GM21390 (cell line): ENCODE measurements at regions not wholly inside any gene's neighbourhood (a gene's known extent, or its start where the extent isn't known, plus 50 kb on each side); places are given as distances from the start of the nearest gene placed in this dataset.

Experiments
- ATAC-seq: cut with Tn5 transposase; IDR thresholded peaks from one replicate; pipeline ENCODE4 v1.9.1; 2021; ENCODE audit not compliant: unreplicated experiment

GRCh38 chr12:127399451-127399850, 867.5 kb upstream of the TMEM132C start:
- no peak for ATAC-seq

- ATAC-seq: no peak
These were observed 866.7 kb upstream of the TMEM132C start for GRCh38 chr12:127400221-127400620.

GRCh38 chr12:127401005-127401404, 866.0 kb upstream of the TMEM132C start:
- no peak for ATAC-seq

GRCh38 chr12:127401536-127401935, 865.4 kb upstream of the TMEM132C start:
- no peak for ATAC-seq

GRCh38 chr12:127411166-127411915, 855.6 kb upstream of the TMEM132C start:
- ATAC-seq: no peak

GRCh38 chr12:127411981-127412380, 855.0 kb upstream of the TMEM132C start:
- no peak for ATAC-seq

- no peak for ATAC-seq
These were observed 854.1 kb upstream of the TMEM132C start for GRCh38 chr12:127412866-127413265.

GRCh38 chr12:127414186-127414585, 852.8 kb upstream of the TMEM132C start:
- no peak for ATAC-seq

GRCh38 chr12:127414636-127415035, 852.3 kb upstream of the TMEM132C start:
- no peak for ATAC-seq

GRCh38 chr12:127416796-127417195, 850.2 kb upstream of the TMEM132C start:
- no peak for ATAC-seq

- no peak for ATAC-seq
These were observed 847.9 kb upstream of the TMEM132C start for GRCh38 chr12:127419111-127419510.

GRCh38 chr12:127421614-127422013, 845.4 kb upstream of the TMEM132C start:
- ATAC-seq: no peak

- ATAC-seq: no peak
These were observed 843.9 kb upstream of the TMEM132C start for GRCh38 chr12:127422935-127423566.

- no peak for ATAC-seq
These were observed 841.5 kb upstream of the TMEM132C start for GRCh38 chr12:127425474-127425873.

GRCh38 chr12:127428420-127428819, 838.5 kb upstream of the TMEM132C start:
- ATAC-seq: no peak

GRCh38 chr12:127429551-127430285, 837.3 kb upstream of the TMEM132C start:
- no peak for ATAC-seq

- no peak for ATAC-seq
These were observed 836.6 kb upstream of the TMEM132C start for GRCh38 chr12:127430401-127430800.

- ATAC-seq: no peak
These were observed 835.8 kb upstream of the TMEM132C start for GRCh38 chr12:127431177-127431576.

- ATAC-seq: no peak
These were observed 835.4 kb upstream of the TMEM132C start for GRCh38 chr12:127431594-127431993.

- ATAC-seq: no peak
These were observed 831.5 kb upstream of the TMEM132C start for GRCh38 chr12:127435439-127435838.

- ATAC-seq: no peak
These were observed 828.3 kb upstream of the TMEM132C start for GRCh38 chr12:127438512-127439244.
